Neural progenitor cell (in vitro differentiated cells): ENCODE measurements at regions not wholly inside any gene's neighbourhood (a gene's known extent, or its start where the extent isn't known, plus 50 kb on each side); places are given as distances from the start of the nearest gene placed in this dataset.

Experiments used
- DNase-seq: peaks from one replicate; pipeline ENCODE4 v3.0.0-alpha.2; 2016; ENCODE audit warnings: low spot score
- H2AFZ ChIP-seq: fragments of 200-600 bp; sonication (generic); replicated peaks from 2 replicates; pipeline ENCODE4 v1.6.1; 2016; ENCODE audit warnings: antibody characterized with exemption
- H3F3A ChIP-seq: fragments of 200-600 bp; sonication (generic); 2 replicates; pipeline ENCODE4 v1.6.1; 2016; ENCODE audit warnings: antibody characterized with exemption, low read depth
- H3K27ac ChIP-seq: fragments of 200-600 bp; sonication (generic); 2 replicates; pipeline ENCODE4 v1.5.1; 2016; ENCODE audit warnings: mild to moderate bottlenecking
- H3K27me3 ChIP-seq: fragments of 200-600 bp; sonication (generic); 2 replicates; pipeline ENCODE4 v1.6.1; 2016; ENCODE audit warnings: mild to moderate bottlenecking, moderate library complexity
- H3K36me3 ChIP-seq: fragments of 200-600 bp; sonication (generic); 2 replicates; pipeline ENCODE4 v1.5.1; 2016
- H3K4me1 ChIP-seq: fragments of 200-600 bp; sonication (generic); 2 replicates; pipeline ENCODE4 v1.6.1; 2016; ENCODE audit warnings: mixed run types
- H3K4me2 ChIP-seq: fragments of 200-600 bp; sonication (generic); 2 replicates; pipeline ENCODE4 v1.6.1; 2016
- H3K4me3 ChIP-seq: fragments of 200-600 bp; sonication (generic); 2 replicates; pipeline ENCODE4 v1.5.1; 2016
- H3K79me2 ChIP-seq: fragments of 200-600 bp; sonication (generic); 2 replicates; pipeline ENCODE4 v1.6.1; 2016; ENCODE audit warnings: low read depth
- H3K9ac ChIP-seq: fragments of 200-600 bp; sonication (generic); 2 replicates; pipeline ENCODE4 v1.6.1; 2016
- H3K9me3 ChIP-seq: fragments of 200-600 bp; sonication (generic); 2 replicates; pipeline ENCODE4 v1.5.1; 2016; ENCODE audit warnings: low read depth
- H4K20me1 ChIP-seq: fragments of 200-600 bp; sonication (generic); 2 replicates; pipeline ENCODE4 v1.6.1; 2016; ENCODE audit warnings: low read depth
- H3K27ac Mint-ChIP-seq: 3 replicates; pipeline ENCODE4 v1.8.0; 2021; ENCODE audit warnings: mixed read lengths
- H3K27me3 Mint-ChIP-seq: 2 replicates; pipeline ENCODE4 v1.8.0; 2022; ENCODE audit warnings: low read depth, mild to moderate bottlenecking, inconsistent platforms, moderate library complexity, mixed read lengths; ENCODE audit not compliant: insufficient read depth
- H3K36me3 Mint-ChIP-seq: 3 replicates; pipeline ENCODE4 v1.8.0; 2021; ENCODE audit warnings: mixed read lengths
- H3K4me1 Mint-ChIP-seq: 3 replicates; pipeline ENCODE4 v1.8.0; 2021; ENCODE audit warnings: mixed read lengths
- H3K4me3 Mint-ChIP-seq: 3 replicates; pipeline ENCODE4 v1.8.0; 2021; ENCODE audit warnings: mild to moderate bottlenecking, moderate library complexity, mixed read lengths
- H3K9me3 Mint-ChIP-seq: 3 replicates; pipeline ENCODE4 v1.8.0; 2020; ENCODE audit warnings: mixed read lengths
- CTCF ChIP-seq: fragments of 200-600 bp; sonication (generic); IDR thresholded peaks from 2 replicates; pipeline ENCODE4 v1.5.1; 2017; ENCODE audit warnings: antibody characterized with exemption, mild to moderate bottlenecking
- EZH2 ChIP-seq: fragments of 200-600 bp; sonication (generic); IDR thresholded peaks from 2 replicates; pipeline ENCODE4 v1.6.1; 2017; ENCODE audit warnings: antibody characterized with exemption, mild to moderate bottlenecking, moderate library complexity
- EZH2phosphoT487 ChIP-seq: fragments of 200-600 bp; sonication (generic); IDR thresholded peaks from 2 replicates; pipeline ENCODE4 v1.6.1; 2017; ENCODE audit warnings: antibody characterized with exemption

- H3K4me1 ChIP-seq, result no peaks in the 10 kb centered on the region
- H4K20me1 ChIP-seq, result no peaks in the 10 kb centered on the region
- no peak overlapping the region for H3K27ac Mint-ChIP-seq
- no peaks in the 10 kb centered on the region for H3K79me2 ChIP-seq
- H3F3A ChIP-seq, result no peaks in the 10 kb centered on the region
- H3K4me3 Mint-ChIP-seq, result no peak overlapping the region
- no peak overlapping the region for H2AFZ ChIP-seq
- H3K36me3 Mint-ChIP-seq, result no peaks in the 10 kb centered on the region
- no peaks in the 10 kb centered on the region for H3K9me3 ChIP-seq
- no peak overlapping the region for H3K9ac ChIP-seq
- H3K4me1 Mint-ChIP-seq, result peaks cover 2% of the 10 kb centered on the region
- peaks cover 11% of the 10 kb centered on the region for H3K27me3 Mint-ChIP-seq
- DNase-seq, result no peak
- H3K36me3 ChIP-seq, result no peaks in the 10 kb centered on the region
- peaks cover 6% of the 10 kb centered on the region for H3K9me3 Mint-ChIP-seq
- TF ChIP-seq EZH2 (no peak), EZH2phosphoT487 (no peak), CTCF (no peak)
- no peaks in the 10 kb centered on the region for H3K27me3 ChIP-seq
- no peak overlapping the region for H3K4me3 ChIP-seq
- no peak overlapping the region for H3K4me2 ChIP-seq
- no peak overlapping the region for H3K27ac ChIP-seq
Measured at GRCh38 chr18:77993188-77993981, 743.7 kb downstream of the GALR1 start.

GRCh38 chr18:77995593-77995992 lies 745.9 kb downstream of the GALR1 start:
- no peaks in the 10 kb centered on the region for H3K79me2 ChIP-seq
- no peaks in the 10 kb centered on the region for H3K4me1 ChIP-seq
- no peak overlapping the region for H3K4me3 ChIP-seq
- H3K27me3 ChIP-seq, result no peaks in the 10 kb centered on the region
- no peaks in the 10 kb centered on the region for H3K9me3 ChIP-seq
- no peak overlapping the region for H3K4me3 Mint-ChIP-seq
- H3K9me3 Mint-ChIP-seq, result peaks cover 11% of the 10 kb centered on the region
- no peak overlapping the region for H3K9ac ChIP-seq
- H3K36me3 Mint-ChIP-seq, result no peaks in the 10 kb centered on the region
- DNase-seq, result no peak
- TF ChIP-seq EZH2phosphoT487 (no peak), CTCF (no peak), EZH2 (no peak)
- H3F3A ChIP-seq, result no peaks in the 10 kb centered on the region
- no peak overlapping the region for H2AFZ ChIP-seq
- no peak overlapping the region for H3K4me2 ChIP-seq
- no peaks in the 10 kb centered on the region for H4K20me1 ChIP-seq
- H3K4me1 Mint-ChIP-seq, result peaks cover 2% of the 10 kb centered on the region
- peaks cover 7% of the 10 kb centered on the region for H3K27me3 Mint-ChIP-seq
- no peak overlapping the region for H3K27ac ChIP-seq
- no peak overlapping the region for H3K27ac Mint-ChIP-seq
- H3K36me3 ChIP-seq, result no peaks in the 10 kb centered on the region

- peaks cover 2% of the 10 kb centered on the region for H3K4me1 Mint-ChIP-seq
- no peaks in the 10 kb centered on the region for H3F3A ChIP-seq
- H3K27me3 ChIP-seq, result no peaks in the 10 kb centered on the region
- H3K4me1 ChIP-seq, result no peaks in the 10 kb centered on the region
- no peaks in the 10 kb centered on the region for H3K79me2 ChIP-seq
- H3K36me3 Mint-ChIP-seq, result no peaks in the 10 kb centered on the region
- no peak overlapping the region for H3K27ac Mint-ChIP-seq
- H2AFZ ChIP-seq, result no peak overlapping the region
- no peaks in the 10 kb centered on the region for H3K36me3 ChIP-seq
- H3K9me3 Mint-ChIP-seq, result peaks cover 16% of the 10 kb centered on the region
- peaks cover 7% of the 10 kb centered on the region for H3K27me3 Mint-ChIP-seq
- no peak for TF ChIP-seq EZH2
- no peak for TF ChIP-seq EZH2phosphoT487
- TF ChIP-seq CTCF, result no peak
- H3K9ac ChIP-seq, result no peak overlapping the region
- no peak overlapping the region for H3K4me3 ChIP-seq
- no peak for DNase-seq
- H4K20me1 ChIP-seq, result no peaks in the 10 kb centered on the region
- no peak overlapping the region for H3K4me3 Mint-ChIP-seq
- H3K27ac ChIP-seq, result no peak overlapping the region
- H3K4me2 ChIP-seq, result no peak overlapping the region
- no peaks in the 10 kb centered on the region for H3K9me3 ChIP-seq
Measured at GRCh38 chr18:77996737-77997136, 747.1 kb downstream of the GALR1 start.
